Panc1 (cell line): ENCODE measurements at regions not wholly inside any gene's neighbourhood (a gene's known extent, or its start where the extent isn't known, plus 50 kb on each side); places are given as distances from the start of the nearest gene placed in this dataset.

Experiments
- POLR2AphosphoS5 ChIP-seq: IDR thresholded peaks from 2 replicates; pipeline ENCODE4 v1.6.1; 2012; ENCODE audit warnings: mild to moderate bottlenecking, low read depth, low read length, moderate library complexity
- SIN3A ChIP-seq: IDR thresholded peaks from 2 replicates; pipeline ENCODE4 v1.6.1; 2012; ENCODE audit warnings: low read depth, mild to moderate bottlenecking, low read length, moderate library complexity, borderline replicate concordance; ENCODE audit not compliant: insufficient read depth
- TCF7L2 ChIP-seq: IDR thresholded peaks from 2 replicates; pipeline ENCODE4 v1.6.1; 2011; ENCODE audit warnings: mild to moderate bottlenecking, low read depth, low read length, inconsistent platforms
- TF ChIP-seq, protein P1 (sequence below): fragments of 450-650 bp; IDR thresholded peaks from 2 replicates; pipeline ENCODE4 v1.5.1; 2017; ENCODE audit warnings: mild to moderate bottlenecking
- TF ChIP-seq, protein P2 (sequence below), 2 experiments: IDR thresholded peaks; 2 replicates each; pipeline ENCODE4 v1.6.1; 2011 to 2012; ENCODE audit warnings: low read depth in 2 of 2, control low read depth in 1 of 2, low read length in 1 of 2, mild to moderate bottlenecking in 1 of 2, moderate library complexity in 1 of 2; ENCODE audit not compliant: insufficient read depth in 1 of 2

DNA sequence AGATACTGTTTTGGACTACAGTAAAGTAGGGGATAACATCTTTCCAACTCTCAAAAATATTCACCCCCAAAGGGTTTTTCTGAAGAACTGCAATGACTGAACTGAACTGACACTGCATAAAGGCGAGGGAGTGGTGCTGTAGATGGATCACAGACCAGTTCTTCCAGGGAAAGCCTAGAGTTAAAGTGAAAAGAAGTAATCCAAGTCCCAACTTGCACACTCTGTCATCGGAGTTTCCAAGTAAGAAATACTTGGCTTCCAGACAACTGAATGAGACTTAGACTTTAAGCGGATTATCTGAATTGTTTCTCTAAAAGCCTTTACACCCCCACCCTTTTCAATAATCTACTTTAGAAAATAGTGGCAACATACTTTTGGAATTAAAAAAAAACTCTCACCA is 134.1 kb upstream of the PREP start:
- TF ChIP-seq, protein P1, sequence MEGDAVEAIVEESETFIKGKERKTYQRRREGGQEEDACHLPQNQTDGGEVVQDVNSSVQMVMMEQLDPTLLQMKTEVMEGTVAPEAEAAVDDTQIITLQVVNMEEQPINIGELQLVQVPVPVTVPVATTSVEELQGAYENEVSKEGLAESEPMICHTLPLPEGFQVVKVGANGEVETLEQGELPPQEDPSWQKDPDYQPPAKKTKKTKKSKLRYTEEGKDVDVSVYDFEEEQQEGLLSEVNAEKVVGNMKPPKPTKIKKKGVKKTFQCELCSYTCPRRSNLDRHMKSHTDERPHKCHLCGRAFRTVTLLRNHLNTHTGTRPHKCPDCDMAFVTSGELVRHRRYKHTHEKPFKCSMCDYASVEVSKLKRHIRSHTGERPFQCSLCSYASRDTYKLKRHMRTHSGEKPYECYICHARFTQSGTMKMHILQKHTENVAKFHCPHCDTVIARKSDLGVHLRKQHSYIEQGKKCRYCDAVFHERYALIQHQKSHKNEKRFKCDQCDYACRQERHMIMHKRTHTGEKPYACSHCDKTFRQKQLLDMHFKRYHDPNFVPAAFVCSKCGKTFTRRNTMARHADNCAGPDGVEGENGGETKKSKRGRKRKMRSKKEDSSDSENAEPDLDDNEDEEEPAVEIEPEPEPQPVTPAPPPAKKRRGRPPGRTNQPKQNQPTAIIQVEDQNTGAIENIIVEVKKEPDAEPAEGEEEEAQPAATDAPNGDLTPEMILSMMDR: no peak
- TF ChIP-seq, protein P2, sequence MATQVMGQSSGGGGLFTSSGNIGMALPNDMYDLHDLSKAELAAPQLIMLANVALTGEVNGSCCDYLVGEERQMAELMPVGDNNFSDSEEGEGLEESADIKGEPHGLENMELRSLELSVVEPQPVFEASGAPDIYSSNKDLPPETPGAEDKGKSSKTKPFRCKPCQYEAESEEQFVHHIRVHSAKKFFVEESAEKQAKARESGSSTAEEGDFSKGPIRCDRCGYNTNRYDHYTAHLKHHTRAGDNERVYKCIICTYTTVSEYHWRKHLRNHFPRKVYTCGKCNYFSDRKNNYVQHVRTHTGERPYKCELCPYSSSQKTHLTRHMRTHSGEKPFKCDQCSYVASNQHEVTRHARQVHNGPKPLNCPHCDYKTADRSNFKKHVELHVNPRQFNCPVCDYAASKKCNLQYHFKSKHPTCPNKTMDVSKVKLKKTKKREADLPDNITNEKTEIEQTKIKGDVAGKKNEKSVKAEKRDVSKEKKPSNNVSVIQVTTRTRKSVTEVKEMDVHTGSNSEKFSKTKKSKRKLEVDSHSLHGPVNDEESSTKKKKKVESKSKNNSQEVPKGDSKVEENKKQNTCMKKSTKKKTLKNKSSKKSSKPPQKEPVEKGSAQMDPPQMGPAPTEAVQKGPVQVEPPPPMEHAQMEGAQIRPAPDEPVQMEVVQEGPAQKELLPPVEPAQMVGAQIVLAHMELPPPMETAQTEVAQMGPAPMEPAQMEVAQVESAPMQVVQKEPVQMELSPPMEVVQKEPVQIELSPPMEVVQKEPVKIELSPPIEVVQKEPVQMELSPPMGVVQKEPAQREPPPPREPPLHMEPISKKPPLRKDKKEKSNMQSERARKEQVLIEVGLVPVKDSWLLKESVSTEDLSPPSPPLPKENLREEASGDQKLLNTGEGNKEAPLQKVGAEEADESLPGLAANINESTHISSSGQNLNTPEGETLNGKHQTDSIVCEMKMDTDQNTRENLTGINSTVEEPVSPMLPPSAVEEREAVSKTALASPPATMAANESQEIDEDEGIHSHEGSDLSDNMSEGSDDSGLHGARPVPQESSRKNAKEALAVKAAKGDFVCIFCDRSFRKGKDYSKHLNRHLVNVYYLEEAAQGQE (IDR thresholded peaks at IDR 0.05; ENCODE audit: insufficient read depth in 1 of 2, low read depth in 2 of 2, low read length in 1 of 2): no peak
- TF ChIP-seq SIN3A (no peak), POLR2AphosphoS5 (no peak), TCF7L2 (no peak)
